Type B pancreatic cell (in vitro differentiated cells): ENCODE measurements at regions not wholly inside any gene's neighbourhood (a gene's known extent, or its start where the extent isn't known, plus 50 kb on each side); places are given as distances from the start of the nearest gene placed in this dataset.

Experiments
- DNase-seq: peaks from one replicate; pipeline ENCODE4 v3.0.0; 2021; ENCODE audit warnings: mixed read lengths; ENCODE audit not compliant: unreplicated experiment; ENCODE audit errors: extremely low spot score
- H3K27ac Mint-ChIP-seq: 2 replicates; pipeline ENCODE4 v1.8.0; 2021; ENCODE audit warnings: mild to moderate bottlenecking, mixed read lengths
- H3K27me3 Mint-ChIP-seq: 2 replicates; pipeline ENCODE4 v1.8.0; 2021; ENCODE audit warnings: mixed read lengths
- H3K36me3 Mint-ChIP-seq: 2 replicates; pipeline ENCODE4 v1.8.0; 2021; ENCODE audit warnings: mixed read lengths
- H3K4me1 Mint-ChIP-seq: one replicate; pipeline ENCODE4 v1.8.0; 2021; ENCODE audit warnings: mixed read lengths; ENCODE audit not compliant: unreplicated experiment
- H3K4me3 Mint-ChIP-seq: 2 replicates; pipeline ENCODE4 v1.8.0; 2021; ENCODE audit warnings: mild to moderate bottlenecking, mixed read lengths
- H3K9me3 Mint-ChIP-seq: 2 replicates; pipeline ENCODE4 v1.8.0; 2021; ENCODE audit warnings: mixed read lengths
- CTCF ChIP-seq: fragments of 200-600 bp; sonication (generic); conservative IDR thresholded peaks from 2 replicates; pipeline ENCODE4 v1.5.0; 2021; ENCODE audit warnings: antibody characterized with exemption, mild to moderate bottlenecking

- no peak for TF ChIP-seq CTCF
- no peak overlapping the region for H3K27ac Mint-ChIP-seq
These were observed 713.8 kb downstream of the KCNT2 start for GRCh38 chr1:195894411-195894810.

GRCh38 chr1:195886000-195886399 is 722.2 kb downstream of the KCNT2 start:
- peak; percentile 45 for TF ChIP-seq CTCF
- Mint-ChIP-seq H3K27ac (no peak overlapping the region), H3K36me3 (no peaks in the 10 kb centered on the region), H3K4me3 (no peak overlapping the region), H3K27me3 (no peaks in the 10 kb centered on the region), H3K4me1 (no peaks in the 10 kb centered on the region), H3K9me3 (no peaks in the 10 kb centered on the region)
- no peak for DNase-seq

More at GRCh38 chr1:195894411-195894810, 713.8 kb downstream of the KCNT2 start:
- Mint-ChIP-seq H3K27me3 (no peaks in the 10 kb centered on the region), H3K4me1 (no peaks in the 10 kb centered on the region), H3K9me3 (peaks cover 3% of the 10 kb centered on the region), H3K4me3 (no peak overlapping the region), H3K36me3 (no peaks in the 10 kb centered on the region)
- DNase-seq: no peak

GRCh38 chr1:195878478-195878877 is 729.8 kb downstream of the KCNT2 start:
- Mint-ChIP-seq H3K36me3 (no peaks in the 10 kb centered on the region), H3K27ac (no peak overlapping the region), H3K4me3 (no peak overlapping the region), H3K27me3 (no peaks in the 10 kb centered on the region), H3K4me1 (no peaks in the 10 kb centered on the region), H3K9me3 (no peaks in the 10 kb centered on the region)
- DNase-seq: no peak
- no peak for TF ChIP-seq CTCF

- Mint-ChIP-seq H3K4me3 (no peak overlapping the region), H3K9me3 (no peaks in the 10 kb centered on the region), H3K27ac (no peak overlapping the region), H3K36me3 (no peaks in the 10 kb centered on the region), H3K27me3 (no peaks in the 10 kb centered on the region), H3K4me1 (no peaks in the 10 kb centered on the region)
- no peak for DNase-seq
- no peak for TF ChIP-seq CTCF
These were observed 731.4 kb downstream of the KCNT2 start for GRCh38 chr1:195876792-195877191.

- Mint-ChIP-seq H3K9me3 (no peaks in the 10 kb centered on the region), H3K36me3 (no peaks in the 10 kb centered on the region)
These were observed 735.9 kb downstream of the KCNT2 start for GRCh38 chr1:195872376-195872775.

More at GRCh38 chr1:195872376-195872775, 735.9 kb downstream of the KCNT2 start:
- no peak overlapping the region for H3K4me3 Mint-ChIP-seq
- DNase-seq: no peak
- H3K27ac Mint-ChIP-seq: no peak overlapping the region
- no peak for TF ChIP-seq CTCF
- H3K4me1 Mint-ChIP-seq: no peaks in the 10 kb centered on the region
- H3K27me3 Mint-ChIP-seq: no peaks in the 10 kb centered on the region
